OCI-LY7 (cell line): ENCODE measurements at regions not wholly inside any gene's neighbourhood (a gene's known extent, or its start where the extent isn't known, plus 50 kb on each side); places are given as distances from the start of the nearest gene placed in this dataset.
"Not testable (repeated sequence)": the region's sequence is repeated elsewhere in the genome, so short reads cannot be mapped to it uniquely, and the experiment has no call there.

Source experiments
- CTCF ChIP-seq: fragments of 200-600 bp; sonication (generic); conservative IDR thresholded peaks from 2 replicates; pipeline ENCODE4 v1.5.1; 2014; ENCODE audit warnings: mild to moderate bottlenecking, antibody characterized with exemption, low read length, moderate library complexity, mixed read lengths
- EZH2phosphoT487 ChIP-seq: fragments of 200-600 bp; sonication (generic); IDR thresholded peaks from 2 replicates; pipeline ENCODE4 v1.6.1; 2018; ENCODE audit warnings: low read depth, borderline replicate concordance, mild to moderate bottlenecking, mixed run types, antibody characterized with exemption, low read length, moderate library complexity, mixed read lengths

DNA sequence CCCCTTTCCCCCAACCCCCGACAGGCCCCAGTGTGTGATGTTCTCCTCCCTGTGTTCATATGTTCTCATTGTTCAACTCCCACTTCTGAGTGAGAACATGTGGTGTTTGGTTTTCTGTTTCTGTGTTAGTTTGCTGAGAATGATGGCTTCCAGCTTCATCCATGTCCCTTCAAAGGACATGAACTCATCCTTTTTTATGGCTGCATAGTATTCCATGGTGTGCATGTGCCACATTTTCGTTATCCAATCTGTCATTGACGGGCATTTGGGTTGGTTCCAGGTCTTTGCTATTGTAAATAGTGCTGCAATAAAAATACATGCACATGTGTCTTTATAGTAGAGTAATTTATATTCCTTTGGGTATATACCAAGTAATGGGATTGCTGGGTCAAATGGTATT lies 105.5 kb upstream of the PCED1B start:
- TF ChIP-seq CTCF, EZH2phosphoT487: not testable (repeated sequence)
